ENCODE measurements at regions not wholly inside any gene's neighbourhood (a gene's known extent, or its start where the extent isn't known, plus 50 kb on each side); places are given as distances from the start of the nearest gene placed in this dataset.

GRCh38 chr17:22454070-22454999 lies 762.0 kb downstream of the KCNJ18 start:
- no peak for DNase-seq (ENCODE audit: low read depth)

GRCh38 chr17:22459331-22459952 lies 767.1 kb downstream of the KCNJ18 start:
- TF ChIP-seq CTCF (IDR thresholded peaks at IDR 0.05; ENCODE audit: control insufficient read depth, extremely low read depth, insufficient read depth), result no peak
- no peak for DNase-seq (ENCODE audit: low read depth)
- no peak overlapping the region for H3K4me3 ChIP-seq (ENCODE audit: low read depth, low read length)

More at GRCh38 chr17:22454070-22454999, 762.0 kb downstream of the KCNJ18 start:
- TF ChIP-seq CTCF (IDR thresholded peaks at IDR 0.05; ENCODE audit: control insufficient read depth, extremely low read depth, insufficient read depth), result peak; percentile 74
- no peak overlapping the region for H3K4me3 ChIP-seq (ENCODE audit: low read depth, low read length)

GRCh38 chr17:22459953-22460350 lies 767.6 kb downstream of the KCNJ18 start:
- H3K4me3 ChIP-seq (ENCODE audit: low read depth, low read length), result no peak overlapping the region
- no peak for DNase-seq (ENCODE audit: low read depth)
- TF ChIP-seq CTCF (IDR thresholded peaks at IDR 0.05; ENCODE audit: control insufficient read depth, extremely low read depth, insufficient read depth), result no peak

GRCh38 chr17:22460461-22461063 lies 768.2 kb downstream of the KCNJ18 start:
- no peak for TF ChIP-seq CTCF (IDR thresholded peaks at IDR 0.05; ENCODE audit: control insufficient read depth, extremely low read depth, insufficient read depth)
- DNase-seq (ENCODE audit: low read depth), result no peak
- no peak overlapping the region for H3K4me3 ChIP-seq (ENCODE audit: low read depth, low read length)

GRCh38 chr17:22461460-22462145 lies 769.3 kb downstream of the KCNJ18 start:
- no peak overlapping the region for H3K4me3 ChIP-seq (ENCODE audit: low read depth, low read length)
- TF ChIP-seq CTCF (IDR thresholded peaks at IDR 0.05; ENCODE audit: control insufficient read depth, extremely low read depth, insufficient read depth), result no peak
- DNase-seq (ENCODE audit: low read depth), result no peak

- DNase-seq (ENCODE audit: low read depth), result no peak
- H3K4me3 ChIP-seq (ENCODE audit: low read depth, low read length), result no peak overlapping the region
- no peak for TF ChIP-seq CTCF (IDR thresholded peaks at IDR 0.05; ENCODE audit: control insufficient read depth, extremely low read depth, insufficient read depth)
These were observed 770.1 kb downstream of the KCNJ18 start for GRCh38 chr17:22462461-22462860.
